ENCODE measurements at regions not wholly inside any gene's neighbourhood (a gene's known extent, or its start where the extent isn't known, plus 50 kb on each side); places are given as distances from the start of the nearest gene placed in this dataset.

- DNase-seq (ENCODE audit: low spot score): no peak
- no peak for TF ChIP-seq CTCF (IDR thresholded peaks at IDR 0.05; ENCODE audit: borderline replicate concordance, control extremely low read depth, extremely low read depth, insufficient read depth, missing control alignments)
- in situ Hi-C loops (cut with MboI; ENCODE audit: low sequenced_read_pairs, unreplicated experiment): no loop called here
Observed at GRCh38 chr6:51384736-51385135, 566.1 kb downstream of the TFAP2B start.

- no peak for DNase-seq (ENCODE audit: low spot score)
- in situ Hi-C loops (cut with MboI; ENCODE audit: low sequenced_read_pairs, unreplicated experiment): no loop called here
- no peak for TF ChIP-seq CTCF (IDR thresholded peaks at IDR 0.05; ENCODE audit: borderline replicate concordance, control extremely low read depth, extremely low read depth, insufficient read depth, missing control alignments)
Observed at GRCh38 chr6:51386347-51386836, 567.7 kb downstream of the TFAP2B start.

GRCh38 chr6:51387907-51388306, 569.2 kb downstream of the TFAP2B start:
- in situ Hi-C loops (cut with MboI; ENCODE audit: low sequenced_read_pairs, unreplicated experiment): no loop called here
- no peak for TF ChIP-seq CTCF (IDR thresholded peaks at IDR 0.05; ENCODE audit: borderline replicate concordance, control extremely low read depth, extremely low read depth, insufficient read depth, missing control alignments)
- no peak for DNase-seq (ENCODE audit: low spot score)

- in situ Hi-C loops (cut with MboI; ENCODE audit: low sequenced_read_pairs, unreplicated experiment): no loop called here
- no peak for DNase-seq (ENCODE audit: low spot score)
- no peak for TF ChIP-seq CTCF (IDR thresholded peaks at IDR 0.05; ENCODE audit: borderline replicate concordance, control extremely low read depth, extremely low read depth, insufficient read depth, missing control alignments)
Observed at GRCh38 chr6:51394061-51394460, 575.4 kb downstream of the TFAP2B start.

- in situ Hi-C loops (cut with MboI; ENCODE audit: low sequenced_read_pairs, unreplicated experiment): no loop called here
- no peak for DNase-seq (ENCODE audit: low spot score)
- TF ChIP-seq CTCF (IDR thresholded peaks at IDR 0.05; ENCODE audit: borderline replicate concordance, control extremely low read depth, extremely low read depth, insufficient read depth, missing control alignments): no peak
Observed at GRCh38 chr6:51396583-51396982, 577.9 kb downstream of the TFAP2B start.

- in situ Hi-C loops (cut with MboI; ENCODE audit: low sequenced_read_pairs, unreplicated experiment): no loop called here
- no peak for TF ChIP-seq CTCF (IDR thresholded peaks at IDR 0.05; ENCODE audit: borderline replicate concordance, control extremely low read depth, extremely low read depth, insufficient read depth, missing control alignments)
- no peak for DNase-seq (ENCODE audit: low spot score)
Observed at GRCh38 chr6:51398064-51398705, 579.5 kb downstream of the TFAP2B start.

All from GM13976 (cell line).